ENCODE measurements at regions not wholly inside any gene's neighbourhood (a gene's known extent, or its start where the extent isn't known, plus 50 kb on each side); places are given as distances from the start of the nearest gene placed in this dataset.

DNA sequence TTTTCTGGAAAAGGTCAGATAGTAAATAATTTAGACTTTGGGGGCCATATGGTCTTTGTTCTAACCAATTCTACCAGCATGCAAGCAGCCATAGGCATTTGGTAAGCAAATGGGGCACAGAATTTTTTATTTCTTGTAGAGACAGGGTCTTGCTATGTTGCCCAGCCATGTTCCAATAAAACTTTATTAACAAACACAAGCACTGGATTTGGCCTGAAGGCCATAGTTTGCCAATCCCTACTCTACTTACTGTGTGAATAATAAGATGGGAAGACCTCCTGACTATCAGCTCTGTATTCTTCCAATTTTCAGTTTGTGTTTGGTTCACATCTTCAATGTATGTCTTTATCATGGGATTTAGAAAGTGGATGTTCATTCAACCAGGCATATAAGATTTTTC is 53.0 kb upstream of the SERP2 start:
- POLR2A ChIA-PET: no interaction called here
- DNase-seq (ENCODE audit: extremely low spot score): no peak
- CTCF ChIA-PET: interaction anchor here (0.9 to 2.3 kb wide), 2 partner anchors 10 to 12 kb away, joined by 3 to 6 read pairs; no protein-coding TSS in a partner anchor
- TF ChIP-seq, protein P1, sequence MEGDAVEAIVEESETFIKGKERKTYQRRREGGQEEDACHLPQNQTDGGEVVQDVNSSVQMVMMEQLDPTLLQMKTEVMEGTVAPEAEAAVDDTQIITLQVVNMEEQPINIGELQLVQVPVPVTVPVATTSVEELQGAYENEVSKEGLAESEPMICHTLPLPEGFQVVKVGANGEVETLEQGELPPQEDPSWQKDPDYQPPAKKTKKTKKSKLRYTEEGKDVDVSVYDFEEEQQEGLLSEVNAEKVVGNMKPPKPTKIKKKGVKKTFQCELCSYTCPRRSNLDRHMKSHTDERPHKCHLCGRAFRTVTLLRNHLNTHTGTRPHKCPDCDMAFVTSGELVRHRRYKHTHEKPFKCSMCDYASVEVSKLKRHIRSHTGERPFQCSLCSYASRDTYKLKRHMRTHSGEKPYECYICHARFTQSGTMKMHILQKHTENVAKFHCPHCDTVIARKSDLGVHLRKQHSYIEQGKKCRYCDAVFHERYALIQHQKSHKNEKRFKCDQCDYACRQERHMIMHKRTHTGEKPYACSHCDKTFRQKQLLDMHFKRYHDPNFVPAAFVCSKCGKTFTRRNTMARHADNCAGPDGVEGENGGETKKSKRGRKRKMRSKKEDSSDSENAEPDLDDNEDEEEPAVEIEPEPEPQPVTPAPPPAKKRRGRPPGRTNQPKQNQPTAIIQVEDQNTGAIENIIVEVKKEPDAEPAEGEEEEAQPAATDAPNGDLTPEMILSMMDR (IDR thresholded peaks at IDR 0.05; ENCODE audit: control extremely low read depth, extremely low read depth, low read depth, missing control alignments): no peak

DNA sequence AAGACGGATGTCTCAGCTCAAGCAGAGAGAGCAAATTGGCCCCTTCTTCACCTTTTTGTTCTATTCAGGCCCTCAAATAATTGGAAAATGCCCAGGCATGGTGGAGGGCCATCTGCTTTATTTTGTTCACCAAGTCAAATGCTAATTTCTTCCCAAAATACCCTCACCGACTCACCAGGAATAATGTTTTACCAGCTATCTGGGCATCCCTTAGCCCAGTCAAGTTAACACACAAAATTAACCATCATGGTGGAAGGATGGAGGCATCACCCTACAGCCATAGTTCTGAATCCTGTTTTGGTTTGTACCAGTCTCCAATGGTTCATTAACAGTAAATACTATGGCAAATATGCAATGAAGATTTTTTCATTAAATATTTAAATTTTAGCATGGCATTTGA is 51.7 kb upstream of the SERP2 start:
- TF ChIP-seq, protein P1 (IDR thresholded peaks at IDR 0.05; ENCODE audit: control extremely low read depth, extremely low read depth, low read depth, missing control alignments): no peak
- DNase-seq (ENCODE audit: extremely low spot score): no peak
- ChIA-PET CTCF (interaction anchor here (1.0 to 2.3 kb wide), 2 partner anchors 13 to 30 kb away, joined by 3 to 6 read pairs; no protein-coding TSS in a partner anchor), POLR2A (no interaction called here)

DNA sequence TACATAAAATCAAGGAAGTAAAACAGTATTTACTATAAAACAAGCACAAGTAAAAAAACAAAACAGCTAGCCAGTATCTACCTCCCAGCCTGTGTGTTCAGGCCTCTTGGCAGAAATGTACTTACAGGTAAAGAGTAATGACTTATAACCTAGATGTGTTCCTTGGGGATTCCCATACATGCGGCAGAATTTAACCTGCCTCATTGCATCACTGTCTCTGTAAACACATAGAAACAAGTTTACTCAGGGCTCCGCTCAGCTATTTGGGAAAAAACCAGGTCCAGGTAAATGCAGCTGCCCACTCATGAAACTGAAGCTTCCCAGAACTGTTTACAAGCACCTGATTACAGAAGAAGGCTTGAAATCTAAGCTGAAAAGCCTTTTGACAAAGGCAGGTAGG is 50.7 kb upstream of the SERP2 start:
- POLR2A ChIA-PET: no interaction called here

DNA sequence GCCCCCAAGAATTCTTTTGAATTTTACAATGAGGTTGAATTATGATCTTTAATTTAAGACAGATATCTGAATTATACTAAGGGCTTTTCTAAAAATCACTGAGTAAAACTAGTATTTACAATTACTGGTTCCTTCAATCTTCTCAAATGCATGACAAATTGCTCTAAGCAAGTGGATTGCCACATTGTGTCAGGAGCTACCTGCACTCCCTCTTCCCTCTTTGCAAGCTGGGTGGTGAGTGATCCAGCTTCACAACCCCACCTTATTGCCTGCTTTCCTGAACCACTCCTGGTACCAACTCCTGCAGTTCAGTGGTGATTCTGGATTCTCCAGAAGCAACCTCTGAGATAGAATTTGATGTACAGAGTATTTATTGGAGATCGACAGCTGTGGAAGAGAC is 49.9 kb upstream of the SERP2 start:
- ChIA-PET CTCF (interaction anchor here (2.0 kb wide), 1 partner anchor 11 kb away, joined by 6 read pairs; no protein-coding TSS in a partner anchor), POLR2A (no interaction called here)
- DNase-seq (ENCODE audit: extremely low spot score): no peak
- TF ChIP-seq, protein P1 (IDR thresholded peaks at IDR 0.05; ENCODE audit: control extremely low read depth, extremely low read depth, low read depth, missing control alignments): no peak

More for the DNA sequence above, 50.7 kb upstream of the SERP2 start:
- TF ChIP-seq, protein P1 (IDR thresholded peaks at IDR 0.05; ENCODE audit: control extremely low read depth, extremely low read depth, low read depth, missing control alignments): no peak
- CTCF ChIA-PET: interaction anchor here (2.0 kb wide), 1 partner anchor 12 kb away, joined by 6 read pairs; no protein-coding TSS in a partner anchor
- DNase-seq (ENCODE audit: extremely low spot score): no peak

Measured in GM10248 (cell line).